Fibroblast of lung (primary cell): ENCODE measurements at regions not wholly inside any gene's neighbourhood (a gene's known extent, or its start where the extent isn't known, plus 50 kb on each side); places are given as distances from the start of the nearest gene placed in this dataset.

Experiments used
- CTCF ChIP-seq, 2 donors: IDR thresholded peaks in 1 of 2; conservative IDR thresholded peaks in 1 of 2; 1 replicate in 1 of 2; 2 replicates in 1 of 2; pipeline ENCODE4 v1.5.1; 2011 to 2012; ENCODE audit warnings: low read length in 2 of 2, control low read depth in 1 of 2, inconsistent platforms in 1 of 2, low read depth in 1 of 2, mild to moderate bottlenecking in 1 of 2
- EZH2 ChIP-seq: IDR thresholded peaks from 2 replicates; pipeline ENCODE4 v1.5.1; 2012; ENCODE audit warnings: low read length, control low read depth, mild to moderate bottlenecking; ENCODE audit errors: missing control alignments

GRCh38 chr3:10632125-10632524 is 126.7 kb upstream of the ATP2B2 start:
- TF ChIP-seq CTCF (conservative IDR thresholded peaks at IDR 0.05 in 1 of 2, IDR thresholded peaks at IDR 0.05 in 1 of 2; ENCODE audit: low read depth in 1 of 2, low read length in 2 of 2) (no peak), EZH2 (no peak)
